ENCODE measurements at regions not wholly inside any gene's neighbourhood (a gene's known extent, or its start where the extent isn't known, plus 50 kb on each side); places are given as distances from the start of the nearest gene placed in this dataset.

- Histone ChIP-seq H3K4me3 (replicated peaks in 1 of 3; ENCODE audit: insufficient read depth in 1 of 3, low read depth in 1 of 3, low read length in 3 of 3) (no peak overlapping the region), H3K4me1 (ENCODE audit: control insufficient read depth, extremely low read depth, insufficient read depth, low read length) (no peaks in the 10 kb centered on the region), H3K27ac (ENCODE audit: insufficient read depth, low read depth, low read length) (no peak overlapping the region), H3K27me3 (ENCODE audit: control insufficient read depth in 2 of 2, insufficient read depth in 2 of 2, low read length in 2 of 2) (no peaks in the 10 kb centered on the region), H3K9me3 (replicated peaks; ENCODE audit: control insufficient read depth, insufficient read depth, low read length) (no peaks in the 10 kb centered on the region), H3K9me1 (replicated peaks; ENCODE audit: control insufficient read depth, extremely low read depth, insufficient read depth, low read length) (no peaks in the 10 kb centered on the region), H3K79me2 (ENCODE audit: control insufficient read depth, insufficient read depth, low read length) (no peaks in the 10 kb centered on the region), H3K9ac (replicated peaks; ENCODE audit: extremely low read depth, insufficient read depth, low read length) (no peak overlapping the region), H4K20me1 (replicated peaks; ENCODE audit: control insufficient read depth, extremely low read depth, insufficient read depth, low read length) (no peaks in the 10 kb centered on the region), H3K4me2 (ENCODE audit: insufficient read depth, low read length) (no peak overlapping the region), H2AFZ (ENCODE audit: low read depth, low read length) (no peak overlapping the region), H3K36me3 (ENCODE audit: control insufficient read depth in 2 of 2, extremely low read depth in 1 of 2, insufficient read depth in 2 of 2, low read length in 2 of 2) (no peaks in the 10 kb centered on the region)
- DNase-seq (ENCODE audit: low read depth, low spot score) (no peak), FAIRE-seq (no peak)
- intact Hi-C loops (cut with micrococcal nuclease) (no loop called here), dilution Hi-C loops (cut with MboI; ENCODE audit: extremely low pct_ligation_motif_present, low sequenced_read_pairs) (no loop called here)
- ChIA-PET CTCF (no interaction called here), POLR2A (no interaction called here)
- TF ChIP-seq EZH2 (IDR thresholded peaks at IDR 0.05; ENCODE audit: borderline replicate concordance, low read depth, low read length, severe bottlenecking), result no peak
- no peak for TF ChIP-seq MAX (IDR thresholded peaks at IDR 0.05; ENCODE audit: insufficient read depth, insufficient read length)
- TF ChIP-seq POLR2A (IDR thresholded peaks at IDR 0.05; ENCODE audit: low read depth, low read length), result no peak
- no peak for TF ChIP-seq JUN (IDR thresholded peaks at IDR 0.05; ENCODE audit: borderline replicate concordance, insufficient read depth, insufficient read length, low read depth)
- no peak for TF ChIP-seq MYC (IDR thresholded peaks at IDR 0.05; ENCODE audit: low read depth, low read length)
- no peak for TF ChIP-seq FOS (IDR thresholded peaks at IDR 0.05; ENCODE audit: borderline replicate concordance, insufficient read depth, low read length)
- TF ChIP-seq CTCF (IDR thresholded peaks at IDR 0.05; ENCODE audit: extremely low read depth in 1 of 2, insufficient read depth in 1 of 2, low read depth in 1 of 2, low read length in 2 of 2), result no peak
- TF ChIP-seq GATA2 (IDR thresholded peaks at IDR 0.05; ENCODE audit: insufficient read depth, insufficient read length, low read depth, low read length), result no peak
- TF ChIP-seq POLR2AphosphoS5 (IDR thresholded peaks at IDR 0.05; ENCODE audit: insufficient read depth, low read depth, low read length), result no peak
- BruUV-seq (replicated peaks), result no TSS peak
These were observed 262.3 kb upstream of the GRIP1 start for GRCh38 chr12:66941150-66941549.
